ENCODE measurements at regions not wholly inside any gene's neighbourhood (a gene's known extent, or its start where the extent isn't known, plus 50 kb on each side); places are given as distances from the start of the nearest gene placed in this dataset.
"Not testable (repeated sequence)": the region's sequence is repeated elsewhere in the genome, so short reads cannot be mapped to it uniquely, and the experiment has no call there.

GRCh38 chrX:35416782-35417181, 381.4 kb upstream of the MAGEB16 start:
- DNase-seq, result no peak

GRCh38 chrX:35432056-35432455, 366.1 kb upstream of the MAGEB16 start:
- no peak for DNase-seq

GRCh38 chrX:35439034-35439660, 359.0 kb upstream of the MAGEB16 start:
- no peak for DNase-seq

DNA sequence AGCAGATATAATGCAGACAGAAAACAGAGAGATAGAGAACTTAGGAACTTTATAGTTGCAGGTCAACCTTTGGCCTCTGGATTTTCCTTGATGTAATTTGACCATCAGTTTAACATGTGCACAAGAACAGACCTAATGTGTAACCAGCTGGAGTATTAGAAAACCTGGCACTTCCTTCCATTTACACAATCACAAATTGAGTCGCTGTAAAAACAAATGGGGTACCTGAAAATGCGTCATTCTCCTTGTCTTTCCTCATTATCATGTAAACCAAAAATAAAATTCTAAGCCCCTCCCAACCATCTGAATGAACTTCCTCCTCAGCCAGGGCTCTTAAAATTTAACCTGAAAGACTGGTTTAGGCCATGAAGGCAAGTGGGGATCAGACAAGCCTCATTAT, 358.4 kb upstream of the MAGEB16 start:
- no peak for DNase-seq

- no peak for DNase-seq
Measured at GRCh38 chrX:35442421-35442820, 355.7 kb upstream of the MAGEB16 start.

DNA sequence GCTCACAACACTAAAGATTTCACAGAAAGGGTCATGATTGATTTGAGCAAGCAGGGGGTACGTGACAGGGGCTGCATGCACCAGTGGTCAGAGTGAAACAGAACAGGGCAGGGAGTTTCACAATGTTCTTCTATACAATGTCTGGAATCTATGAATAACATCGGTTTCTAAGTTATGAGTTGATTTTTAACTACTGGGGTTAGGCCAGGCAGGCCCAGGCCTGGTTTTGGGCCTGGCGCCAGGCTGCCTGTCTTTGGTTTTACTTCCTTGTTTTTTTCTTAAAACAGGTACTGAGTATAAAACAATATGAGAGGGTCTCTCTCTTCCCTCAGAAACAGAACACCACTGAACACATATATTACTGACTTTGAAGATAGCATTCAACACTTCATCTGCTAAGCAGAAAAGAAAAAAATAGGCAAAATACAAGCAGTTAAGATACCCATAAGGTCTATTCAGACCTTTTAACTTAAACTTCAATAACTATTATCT, 355.0 kb upstream of the MAGEB16 start:
- DNase-seq, result not testable (repeated sequence)

DNA sequence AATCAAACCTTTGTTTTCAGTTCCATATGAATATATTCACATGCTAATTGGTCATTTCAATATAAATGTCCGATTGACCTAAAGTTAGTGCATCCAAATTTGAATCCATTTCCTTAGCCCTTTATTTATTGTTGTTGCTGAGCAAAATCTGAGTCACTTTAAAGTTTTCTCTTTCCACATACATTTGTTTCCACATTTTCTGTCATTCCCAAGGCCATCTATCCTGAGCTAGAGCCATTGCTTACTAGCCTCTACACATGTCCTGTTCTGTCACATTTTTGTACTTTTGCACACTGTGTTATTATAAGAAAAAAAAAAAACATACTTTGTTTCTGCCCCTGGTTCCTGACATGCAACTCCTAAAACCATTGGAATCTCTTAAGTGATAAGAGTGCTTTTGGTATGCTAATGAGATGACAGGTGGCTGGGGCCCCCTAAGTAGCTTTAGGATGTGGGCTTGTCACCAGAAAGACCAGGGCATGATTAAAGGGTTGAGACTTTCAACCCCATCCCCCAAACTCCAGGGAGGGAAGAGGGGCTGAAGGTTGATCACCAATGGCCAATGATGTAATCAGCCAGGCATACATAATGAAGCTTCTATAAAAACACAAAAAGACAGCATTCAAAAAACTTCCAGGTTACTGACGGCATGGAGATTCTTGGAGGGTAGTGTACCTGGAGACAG, 353.3 kb upstream of the MAGEB16 start:
- DNase-seq, result no peak

DNA sequence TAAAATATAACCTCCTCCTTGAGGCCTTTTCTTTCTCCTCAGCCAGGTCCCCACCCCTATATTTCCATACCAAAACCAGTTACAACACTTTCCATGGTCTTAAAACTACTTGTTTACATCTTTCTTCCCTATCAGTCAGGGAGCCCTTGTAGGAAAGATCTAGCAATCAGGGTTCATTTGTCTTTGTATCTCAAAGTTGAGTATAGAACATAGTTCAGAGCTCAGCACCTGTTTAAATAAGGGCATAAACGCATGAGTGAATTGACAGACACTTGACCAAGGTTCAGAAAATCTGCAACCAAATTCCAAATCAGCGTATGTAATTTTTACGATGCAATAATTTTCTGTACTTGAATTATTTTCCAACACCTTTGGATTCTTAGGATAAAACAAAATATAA, 352.2 kb upstream of the MAGEB16 start:
- no peak for DNase-seq

- no peak for DNase-seq
Measured at GRCh38 chrX:35456891-35457290, 341.3 kb upstream of the MAGEB16 start.

GRCh38 chrX:35458142-35458541, 340.0 kb upstream of the MAGEB16 start:
- DNase-seq, result no peak

DNA sequence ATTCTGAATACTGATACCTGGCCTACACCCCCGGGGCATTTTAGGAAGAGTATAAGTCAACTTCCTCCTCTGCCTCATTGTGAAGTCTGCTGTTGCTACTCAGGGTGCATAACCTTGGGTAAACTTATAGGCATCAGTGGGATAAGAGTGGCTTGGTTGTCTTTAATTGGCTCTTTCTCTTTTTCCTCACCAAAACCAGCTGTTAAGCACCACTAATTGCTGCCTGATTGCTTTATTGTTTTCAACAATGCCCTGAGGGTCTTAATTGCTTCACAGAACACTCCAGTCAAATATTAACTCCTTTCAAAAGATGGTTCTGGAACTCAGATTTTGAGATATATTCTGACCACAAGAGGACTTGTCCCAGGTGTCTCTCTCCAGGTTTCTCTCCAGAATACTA, 337.0 kb upstream of the MAGEB16 start:
- no peak for DNase-seq

- not testable (repeated sequence) for DNase-seq
Measured at GRCh38 chrX:35496671-35497070, 301.5 kb upstream of the MAGEB16 start.

- not testable (repeated sequence) for DNase-seq
Measured at GRCh38 chrX:35497453-35497852, 300.7 kb upstream of the MAGEB16 start.

- DNase-seq, result no peak
Measured at GRCh38 chrX:35499071-35499862, 298.9 kb upstream of the MAGEB16 start.

- DNase-seq, result no peak
Measured at GRCh38 chrX:35507701-35508100, 290.4 kb upstream of the MAGEB16 start.

DNA sequence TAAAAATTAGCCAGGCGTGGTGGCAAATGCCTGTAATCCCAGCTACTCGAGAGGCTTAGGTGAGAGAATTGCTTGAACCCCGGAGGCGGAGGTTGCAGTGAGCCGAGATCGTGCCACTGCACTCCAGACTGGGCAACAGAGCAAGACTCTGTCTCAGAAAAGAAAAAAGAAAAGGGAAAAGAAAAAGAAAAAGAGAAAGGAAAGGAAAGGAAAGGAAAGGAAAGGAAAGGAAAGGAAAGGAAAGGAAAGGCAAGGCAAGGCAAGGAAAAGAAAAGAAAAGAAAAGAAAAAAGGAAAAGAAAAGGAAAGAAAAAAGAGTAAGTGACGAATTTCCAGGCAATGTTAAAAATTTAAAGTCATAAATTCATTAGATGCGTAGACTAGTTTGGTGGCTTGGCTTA, 250.1 kb upstream of the MAGEB16 start:
- not testable (repeated sequence) for DNase-seq

DNA sequence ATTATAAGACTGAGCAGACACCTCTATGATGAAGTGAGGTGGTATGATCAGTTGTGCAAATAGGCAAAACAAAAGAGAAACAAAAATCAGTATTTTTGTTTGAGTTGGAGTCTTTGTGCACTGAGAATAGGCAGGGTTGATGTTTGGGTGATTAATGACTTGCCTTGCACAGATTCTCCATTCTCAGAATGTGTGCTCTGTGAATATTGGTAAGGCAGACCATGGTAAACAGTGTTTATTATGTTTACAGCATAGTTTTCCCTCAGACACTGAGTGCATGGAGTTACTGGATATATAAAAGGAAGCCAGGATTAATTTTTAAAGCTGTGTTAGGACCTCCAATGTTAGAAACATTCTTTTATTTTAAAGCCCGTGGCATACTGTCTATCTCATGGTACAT, 240.2 kb upstream of the MAGEB16 start:
- no peak for DNase-seq

GRCh38 chrX:35561985-35562384, 236.2 kb upstream of the MAGEB16 start:
- DNase-seq, result no peak

DNA sequence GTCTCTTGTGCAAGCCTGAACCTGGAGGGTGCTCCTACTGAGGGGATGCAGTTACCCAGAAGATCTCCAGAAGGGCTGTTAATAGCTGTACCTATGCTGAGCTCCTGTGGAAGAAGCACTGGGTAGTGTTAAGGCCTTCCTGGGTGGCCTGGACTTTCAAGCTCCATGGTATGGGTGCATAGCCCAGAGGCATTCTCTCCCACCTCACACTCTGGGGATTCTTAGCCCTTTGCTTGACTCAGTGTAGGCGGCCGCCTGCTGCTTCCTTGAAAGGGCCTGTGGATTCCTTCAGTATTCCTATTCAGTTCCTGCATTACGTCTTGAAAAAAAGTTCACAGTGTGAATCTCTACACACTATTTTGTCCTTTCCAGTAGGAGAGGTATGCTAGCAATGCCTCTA, 235.7 kb upstream of the MAGEB16 start:
- DNase-seq, result no peak

- DNase-seq, result no peak
Measured at GRCh38 chrX:35590210-35590609, 207.9 kb upstream of the MAGEB16 start.

GRCh38 chrX:35611562-35611961, 186.6 kb upstream of the MAGEB16 start:
- DNase-seq, result not testable (repeated sequence)

- no peak for DNase-seq
Measured at GRCh38 chrX:35617836-35618235, 180.3 kb upstream of the MAGEB16 start.

- no peak for DNase-seq
Measured at GRCh38 chrX:35622040-35622439, 176.1 kb upstream of the MAGEB16 start.

- DNase-seq, result no peak
Measured at GRCh38 chrX:35622601-35623000, 175.5 kb upstream of the MAGEB16 start.

Measured in CD4-positive, alpha-beta T cell treated with Interleukin-4 for 1 hour (primary cell).